ENCODE measurements at regions not wholly inside any gene's neighbourhood (a gene's known extent, or its start where the extent isn't known, plus 50 kb on each side); places are given as distances from the start of the nearest gene placed in this dataset.

- H3K4me3 ChIP-seq (ENCODE audit: low read depth in 2 of 2, low read length in 2 of 2) = no peak overlapping the region
- no peaks in the 10 kb centered on the region for H3K9me3 ChIP-seq (ENCODE audit: control insufficient read depth, insufficient read depth, low read depth, low read length)
- ChIA-PET CTCF (no interaction called here), POLR2A (no interaction called here)
- in situ Hi-C loops (cut with HindIII; ENCODE audit: low pct_unique_long_range_greater_than_20kb, low sequenced_read_pairs) (no loop called here), intact Hi-C loops (cut with micrococcal nuclease; ENCODE audit: unreplicated experiment) (no loop called here)
- DNase-seq (ENCODE audit: low read depth, low spot score) = no peak
- no peaks in the 10 kb centered on the region for H3K4me1 ChIP-seq (ENCODE audit: control insufficient read depth, insufficient read depth, low read length)
- TF ChIP-seq REST (IDR thresholded peaks at IDR 0.05; ENCODE audit: insufficient read depth in 1 of 2, low read depth in 2 of 2, low read length in 1 of 2) (no peak), POLR2AphosphoS5 (IDR thresholded peaks at IDR 0.05; ENCODE audit: low read depth, low read length) (no peak), TCF7L2 (IDR thresholded peaks at IDR 0.05; ENCODE audit: low read depth, low read length) (no peak), SIN3A (IDR thresholded peaks at IDR 0.05; ENCODE audit: borderline replicate concordance, insufficient read depth, low read depth, low read length) (no peak), CTCF (IDR thresholded peaks at IDR 0.05) (no peak)
- H3K27me3 ChIP-seq (ENCODE audit: control insufficient read depth, insufficient read depth, low read length) = no peaks in the 10 kb centered on the region
- no TSS peak for BruUV-seq (replicated peaks)
- H3K36me3 ChIP-seq (ENCODE audit: control insufficient read depth, insufficient read depth, low read length) = no peaks in the 10 kb centered on the region
- H3K27ac ChIP-seq (ENCODE audit: low read length) = no peak overlapping the region
- no peak for ATAC-seq
Observed at GRCh38 chr17:22671110-22671509, 978.8 kb downstream of the KCNJ18 start.

- in situ Hi-C loops (cut with HindIII; ENCODE audit: low pct_unique_long_range_greater_than_20kb, low sequenced_read_pairs) = no loop called here
- no peak overlapping the region; a peak in 1 of 4 replicates for H3K4me3 ChIP-seq (ENCODE audit: low read depth in 2 of 2, low read length in 2 of 2)
- H3K27me3 ChIP-seq (ENCODE audit: control insufficient read depth, insufficient read depth, low read length) = no peaks in the 10 kb centered on the region
- TF ChIP-seq CTCF (IDR thresholded peaks at IDR 0.05) (no peak), TCF7L2 (IDR thresholded peaks at IDR 0.05; ENCODE audit: low read depth, low read length) (no peak), REST (IDR thresholded peaks at IDR 0.05; ENCODE audit: insufficient read depth in 1 of 2, low read depth in 2 of 2, low read length in 1 of 2) (no peak), SIN3A (IDR thresholded peaks at IDR 0.05; ENCODE audit: borderline replicate concordance, insufficient read depth, low read depth, low read length) (no peak), POLR2AphosphoS5 (IDR thresholded peaks at IDR 0.05; ENCODE audit: low read depth, low read length) (no peak)
- no peak overlapping the region for H3K27ac ChIP-seq (ENCODE audit: low read length)
- H3K36me3 ChIP-seq (ENCODE audit: control insufficient read depth, insufficient read depth, low read length) = no peaks in the 10 kb centered on the region
- intact Hi-C loops (cut with micrococcal nuclease; ENCODE audit: unreplicated experiment) = no loop called here
- CTCF ChIA-PET = no interaction called here
- no TSS peak for BruUV-seq (replicated peaks)
- H3K4me1 ChIP-seq (ENCODE audit: control insufficient read depth, insufficient read depth, low read length) = no peaks in the 10 kb centered on the region
- POLR2A ChIA-PET = no interaction called here
- no peak for DNase-seq (ENCODE audit: low read depth, low spot score)
- ATAC-seq = no peak
- H3K9me3 ChIP-seq (ENCODE audit: control insufficient read depth, insufficient read depth, low read depth, low read length) = no peaks in the 10 kb centered on the region
Observed at GRCh38 chr17:22692066-22692805, 999.9 kb downstream of the KCNJ18 start.

All from Panc1 (cell line).